GM20000 (cell line): ENCODE measurements at regions not wholly inside any gene's neighbourhood (a gene's known extent, or its start where the extent isn't known, plus 50 kb on each side); places are given as distances from the start of the nearest gene placed in this dataset.
A peak's percentile ranks its signal among the peaks of the same experiment; 100 is the strongest.

Experiments
- DNase-seq: peaks from one replicate; pipeline ENCODE4 v3.0.0; 2012; ENCODE audit warnings: low spot score
- TF ChIP-seq, protein P1 (sequence below): IDR thresholded peaks from 2 replicates; pipeline ENCODE4 v1.5.1; 2012; ENCODE audit warnings: mild to moderate bottlenecking, control low read depth; ENCODE audit errors: extremely low read depth, missing control alignments

DNA sequence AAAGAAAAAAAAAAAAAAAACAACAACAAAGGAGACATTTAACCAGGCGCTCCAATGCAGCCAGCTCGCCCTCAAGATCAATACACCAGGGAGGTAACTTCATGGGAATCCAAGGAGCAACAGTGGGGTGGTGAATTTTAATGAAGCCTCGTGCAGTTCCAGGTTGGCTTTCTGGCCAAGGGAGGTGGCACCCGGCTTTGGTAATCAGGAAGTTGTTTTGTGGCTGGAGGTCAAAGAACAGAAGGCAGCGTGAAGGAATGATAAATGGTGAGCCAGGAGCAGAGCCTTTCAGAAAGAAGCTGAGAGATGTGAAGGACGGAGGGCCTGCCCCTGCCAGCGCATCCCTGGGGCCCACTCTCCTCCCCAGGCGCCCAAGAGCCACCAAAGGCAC, 188.2 kb upstream of the TSC22D1 start:
- DNase-seq: no peak
- TF ChIP-seq, protein P1, sequence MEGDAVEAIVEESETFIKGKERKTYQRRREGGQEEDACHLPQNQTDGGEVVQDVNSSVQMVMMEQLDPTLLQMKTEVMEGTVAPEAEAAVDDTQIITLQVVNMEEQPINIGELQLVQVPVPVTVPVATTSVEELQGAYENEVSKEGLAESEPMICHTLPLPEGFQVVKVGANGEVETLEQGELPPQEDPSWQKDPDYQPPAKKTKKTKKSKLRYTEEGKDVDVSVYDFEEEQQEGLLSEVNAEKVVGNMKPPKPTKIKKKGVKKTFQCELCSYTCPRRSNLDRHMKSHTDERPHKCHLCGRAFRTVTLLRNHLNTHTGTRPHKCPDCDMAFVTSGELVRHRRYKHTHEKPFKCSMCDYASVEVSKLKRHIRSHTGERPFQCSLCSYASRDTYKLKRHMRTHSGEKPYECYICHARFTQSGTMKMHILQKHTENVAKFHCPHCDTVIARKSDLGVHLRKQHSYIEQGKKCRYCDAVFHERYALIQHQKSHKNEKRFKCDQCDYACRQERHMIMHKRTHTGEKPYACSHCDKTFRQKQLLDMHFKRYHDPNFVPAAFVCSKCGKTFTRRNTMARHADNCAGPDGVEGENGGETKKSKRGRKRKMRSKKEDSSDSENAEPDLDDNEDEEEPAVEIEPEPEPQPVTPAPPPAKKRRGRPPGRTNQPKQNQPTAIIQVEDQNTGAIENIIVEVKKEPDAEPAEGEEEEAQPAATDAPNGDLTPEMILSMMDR: no peak

DNA sequence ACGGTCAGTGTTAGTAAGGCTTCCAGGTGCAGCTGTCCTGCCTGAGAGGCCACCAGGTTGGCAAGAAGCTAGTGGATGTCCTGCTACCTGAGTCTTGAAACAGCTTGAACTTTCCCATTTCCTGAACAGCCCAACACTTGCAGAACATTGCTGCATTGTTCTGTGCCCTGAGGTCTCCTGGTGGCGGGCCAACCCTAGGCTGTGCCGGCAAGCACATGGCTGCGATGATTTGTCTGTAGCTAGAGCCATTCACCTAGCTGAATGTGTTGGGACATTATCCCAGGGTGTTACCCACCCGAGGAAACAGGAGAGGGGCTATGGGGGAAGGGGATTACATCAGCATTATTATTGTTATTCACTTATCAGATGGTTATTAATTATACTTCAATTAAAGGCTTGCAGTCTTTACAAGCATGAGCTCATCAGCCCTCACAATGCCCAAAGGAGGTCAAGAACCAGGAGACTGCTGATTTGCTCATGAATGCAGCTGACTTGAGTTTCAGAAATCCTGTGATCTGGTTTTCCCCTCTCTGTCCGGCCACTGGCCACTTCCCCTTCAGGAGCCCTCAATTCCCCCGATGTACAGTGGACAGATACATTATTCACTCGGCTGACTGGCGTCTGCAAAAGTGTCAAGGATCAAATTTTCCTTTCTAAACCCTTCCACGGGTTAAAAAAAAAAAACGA, 187.6 kb upstream of the TSC22D1 start:
- DNase-seq: peak; percentile 36
- TF ChIP-seq, protein P1: no peak

DNA sequence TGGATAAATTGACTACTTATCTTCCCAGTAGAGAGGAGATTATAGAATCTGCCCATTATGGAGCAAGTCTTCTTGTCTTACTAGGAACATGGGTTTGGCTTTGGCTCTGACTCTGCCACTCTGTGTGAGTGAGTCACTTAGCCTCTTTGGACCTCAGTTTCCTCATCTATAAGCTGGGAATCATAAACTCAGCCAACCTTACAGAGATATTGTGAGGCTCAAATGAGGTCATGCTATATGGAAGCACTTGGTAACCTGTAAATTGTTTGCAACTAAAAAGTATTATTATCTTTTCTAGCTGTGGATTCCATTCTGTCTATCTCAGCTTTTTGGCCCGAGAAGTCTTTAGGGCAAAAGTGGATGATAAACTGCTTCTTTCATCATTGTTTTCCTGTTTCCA, 186.8 kb upstream of the TSC22D1 start:
- DNase-seq: no peak
- TF ChIP-seq, protein P1: no peak

- no peak for DNase-seq
- TF ChIP-seq, protein P1: no peak
Observed at GRCh38 chr13:44760434-44760833, 184.3 kb upstream of the TSC22D1 start.

DNA sequence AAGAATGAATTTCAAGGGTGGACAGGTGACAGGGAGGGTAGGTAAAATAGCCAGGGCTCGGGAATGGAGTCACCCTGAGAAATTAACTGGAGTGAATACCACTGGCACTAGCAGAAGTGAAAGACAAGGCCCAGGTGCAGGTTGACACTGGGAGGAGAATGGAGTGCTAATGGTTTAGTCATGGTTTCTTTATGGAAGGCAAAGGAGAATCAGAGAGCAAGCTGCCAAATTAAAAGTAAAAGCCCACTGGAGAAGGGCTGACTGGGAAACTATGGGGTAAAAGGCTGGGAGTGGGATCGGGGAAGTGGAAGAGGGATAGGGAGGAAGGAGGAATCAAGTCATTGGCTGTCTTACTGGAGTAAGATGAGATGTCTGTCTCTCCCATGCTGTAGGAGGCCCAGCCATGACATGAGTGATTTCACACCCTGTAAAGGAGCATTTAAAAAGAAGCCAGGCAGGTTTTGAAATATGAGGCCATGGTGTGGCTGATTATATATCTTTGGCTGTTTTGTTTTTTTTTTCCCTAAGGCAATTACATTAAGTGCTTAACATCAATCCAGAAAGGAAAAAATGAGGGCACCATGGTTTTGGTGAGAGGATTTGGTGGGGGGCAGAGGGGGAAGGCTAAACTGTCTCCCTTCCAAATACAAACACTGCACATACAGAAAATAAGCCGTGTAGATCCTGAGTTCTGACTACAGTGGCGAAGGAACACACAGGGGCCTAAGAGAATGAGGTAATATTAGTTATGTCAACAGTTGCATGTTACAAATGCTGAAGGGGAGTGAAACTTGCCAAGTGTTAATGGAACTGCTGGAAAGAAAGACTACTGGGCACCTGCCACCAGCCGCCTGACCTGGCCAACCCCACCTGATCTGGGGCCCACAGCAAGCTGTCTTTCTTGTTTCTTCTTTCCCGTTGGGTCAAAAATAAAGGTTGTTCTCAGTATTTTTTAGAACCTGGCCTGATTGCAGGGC, 183.5 kb upstream of the TSC22D1 start:
- DNase-seq: no peak
- TF ChIP-seq, protein P1: no peak

- TF ChIP-seq, protein P1: no peak
- DNase-seq: no peak
Observed at GRCh38 chr13:44758630-44759383, 182.7 kb upstream of the TSC22D1 start.
